ENCODE measurements at regions not wholly inside any gene's neighbourhood (a gene's known extent, or its start where the extent isn't known, plus 50 kb on each side); places are given as distances from the start of the nearest gene placed in this dataset.

- no peak for DNase-seq
These were observed 299.5 kb upstream of the RASGRP1 start for GRCh38 chr15:38864122-38864521.

DNA sequence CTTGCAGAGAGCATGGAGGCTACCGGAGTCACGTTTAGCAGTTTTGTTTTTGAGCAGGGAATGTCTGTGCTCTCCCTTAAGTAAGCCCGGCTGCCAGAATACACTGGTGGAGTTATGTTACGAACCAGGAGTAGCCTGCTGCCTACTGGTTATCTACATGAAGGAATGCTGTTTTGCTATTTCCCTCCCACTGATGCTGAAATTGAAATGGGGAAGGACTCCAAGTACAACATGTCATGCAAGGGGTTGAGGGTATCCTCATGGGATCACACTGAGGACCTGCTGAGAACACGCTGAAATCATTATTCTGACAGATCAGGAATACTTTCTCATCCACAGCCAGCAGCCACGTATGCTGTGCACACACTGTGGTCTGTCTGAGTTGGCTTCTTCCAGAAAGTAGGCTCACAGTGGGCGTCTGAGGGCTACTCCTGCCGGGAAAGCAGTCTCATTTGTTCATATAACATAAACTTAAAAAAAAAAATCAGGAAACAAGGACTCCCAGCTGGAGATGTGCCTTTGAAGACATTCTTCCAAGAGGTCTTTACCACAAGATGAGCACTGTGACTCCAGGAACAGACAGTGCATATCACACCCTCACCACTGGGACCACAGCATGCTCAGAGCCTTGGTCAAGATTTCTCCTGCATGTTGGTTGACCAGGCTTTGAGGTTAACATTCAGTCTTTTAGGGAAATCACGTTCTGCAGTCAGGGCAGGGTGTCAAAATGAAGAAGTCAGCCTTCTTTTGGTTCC is 300.4 kb upstream of the RASGRP1 start:
- DNase-seq: no peak

DNA sequence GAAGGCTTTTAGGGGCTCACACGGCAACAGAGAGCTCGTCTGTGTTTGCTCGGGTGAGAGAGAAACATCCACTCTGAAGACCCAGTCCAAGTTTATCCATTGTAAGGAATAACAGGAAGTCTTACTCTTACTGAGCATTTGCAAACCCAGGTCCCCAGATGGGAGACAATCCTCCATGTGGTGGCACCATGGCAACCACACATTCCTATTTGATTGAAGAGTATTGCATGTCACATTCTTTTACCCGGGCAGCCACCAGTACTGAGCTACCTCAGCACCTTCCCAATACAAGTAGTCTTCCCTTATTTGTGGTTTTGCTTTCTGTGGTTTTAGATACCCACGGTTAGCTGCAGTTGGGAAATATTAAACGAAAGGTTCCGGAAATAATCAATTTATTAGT is 302.9 kb upstream of the RASGRP1 start:
- DNase-seq: no peak

- no peak for DNase-seq
These were observed 303.9 kb upstream of the RASGRP1 start for GRCh38 chr15:38868326-38869114.

- no peak for DNase-seq
These were observed 307.0 kb upstream of the RASGRP1 start for GRCh38 chr15:38871638-38872037.

DNA sequence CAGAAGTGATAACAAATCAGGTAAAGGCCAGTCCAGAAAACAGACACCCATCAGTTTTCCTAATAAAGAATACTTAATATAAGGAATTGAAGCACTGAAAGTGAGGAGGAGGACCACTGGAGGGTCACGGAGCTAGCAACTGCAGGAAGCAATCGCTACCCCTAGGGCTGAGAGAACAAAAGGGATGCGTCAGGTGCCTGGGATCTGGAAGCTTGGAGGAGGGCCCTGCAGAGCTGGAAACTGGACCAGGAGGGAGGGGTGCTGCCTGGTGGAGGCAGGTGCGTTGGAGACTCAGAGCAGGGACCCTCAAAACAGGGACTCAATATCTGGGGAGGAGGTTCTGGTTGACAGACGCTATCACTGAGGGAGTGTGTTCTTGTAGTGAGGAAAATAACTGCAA is 308.1 kb upstream of the RASGRP1 start:
- no peak for DNase-seq

DNA sequence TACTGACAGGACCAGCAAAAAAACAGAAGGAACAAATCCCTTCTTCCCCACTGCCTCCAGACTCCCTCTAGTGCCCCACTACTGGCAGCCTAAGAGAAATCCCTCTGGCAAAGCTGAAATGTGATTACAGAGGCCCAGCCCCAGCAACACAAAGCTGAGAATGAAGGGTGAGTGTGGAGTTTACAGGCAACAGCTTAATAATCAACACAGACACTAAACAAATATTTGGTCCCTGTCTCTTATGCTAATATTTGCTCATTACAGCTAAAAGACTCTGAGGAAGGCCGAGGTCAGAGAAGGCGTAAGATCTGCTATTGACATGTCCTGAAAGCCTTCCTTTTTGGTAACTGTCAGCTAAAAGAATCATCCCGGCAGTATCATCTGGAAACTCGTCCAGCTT is 308.5 kb upstream of the RASGRP1 start:
- no peak for DNase-seq

GRCh38 chr15:38874464-38874863 is 309.9 kb upstream of the RASGRP1 start:
- DNase-seq: no peak

GRCh38 chr15:38876211-38876610 is 311.6 kb upstream of the RASGRP1 start:
- peak; percentile 69 for DNase-seq

DNA sequence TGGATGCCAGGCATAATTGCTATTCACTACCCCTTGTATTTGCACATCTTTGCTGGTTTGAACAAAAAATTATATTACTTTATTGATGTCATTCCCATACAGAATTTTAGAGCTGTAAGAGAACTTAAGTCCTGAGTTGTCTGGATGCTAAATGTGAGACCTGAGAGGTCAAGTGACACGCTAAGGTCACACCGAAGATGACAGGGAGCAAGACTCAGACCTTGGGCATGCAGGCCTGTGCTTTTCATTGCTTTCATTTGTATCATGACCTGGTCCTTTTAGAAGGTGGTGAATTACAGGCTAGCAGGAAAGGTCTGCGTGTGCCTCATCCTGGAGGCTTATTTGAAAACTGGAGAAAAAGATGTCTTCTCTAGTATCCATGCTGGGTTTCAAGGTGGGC is 312.0 kb upstream of the RASGRP1 start:
- DNase-seq: no peak

DNA sequence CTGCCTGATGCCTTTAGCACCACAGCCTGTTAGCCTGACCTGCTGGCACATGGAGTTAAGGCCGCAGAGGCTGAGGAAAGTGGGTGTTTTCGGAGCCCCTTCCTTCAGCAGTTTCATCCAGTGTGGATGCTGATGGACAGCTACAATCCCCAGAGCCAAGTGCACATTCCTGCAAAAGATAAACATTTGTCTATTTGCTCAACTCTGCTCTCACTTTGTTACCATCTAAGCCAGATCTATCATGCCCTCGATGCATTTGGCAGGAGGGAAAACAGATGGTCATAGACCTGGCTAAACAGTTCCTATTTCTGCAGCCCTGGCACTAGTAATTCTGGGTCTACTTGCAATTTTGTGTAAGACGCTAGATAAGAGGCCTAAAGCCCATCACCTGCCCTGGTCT is 312.9 kb upstream of the RASGRP1 start:
- peak; percentile 57 for DNase-seq

DNA sequence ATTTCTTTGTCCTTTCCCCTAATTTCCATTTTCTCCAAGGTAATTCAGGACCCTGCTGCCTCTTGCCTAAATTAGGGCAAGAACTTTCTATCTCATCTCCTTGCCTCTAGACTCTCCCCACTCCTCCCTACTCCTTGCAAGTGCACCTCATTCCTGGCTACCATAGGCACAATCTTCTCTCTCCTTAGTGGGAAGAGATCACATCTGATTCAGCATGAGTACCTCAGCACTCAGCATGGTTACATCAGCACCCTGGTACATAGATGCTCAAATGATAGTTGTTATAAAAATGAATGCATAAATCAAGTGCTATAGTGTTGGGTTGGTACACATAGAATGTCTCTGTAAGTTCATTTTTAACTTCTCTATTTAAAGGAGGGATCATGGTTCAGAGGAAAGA is 313.4 kb upstream of the RASGRP1 start:
- no peak for DNase-seq

DNA sequence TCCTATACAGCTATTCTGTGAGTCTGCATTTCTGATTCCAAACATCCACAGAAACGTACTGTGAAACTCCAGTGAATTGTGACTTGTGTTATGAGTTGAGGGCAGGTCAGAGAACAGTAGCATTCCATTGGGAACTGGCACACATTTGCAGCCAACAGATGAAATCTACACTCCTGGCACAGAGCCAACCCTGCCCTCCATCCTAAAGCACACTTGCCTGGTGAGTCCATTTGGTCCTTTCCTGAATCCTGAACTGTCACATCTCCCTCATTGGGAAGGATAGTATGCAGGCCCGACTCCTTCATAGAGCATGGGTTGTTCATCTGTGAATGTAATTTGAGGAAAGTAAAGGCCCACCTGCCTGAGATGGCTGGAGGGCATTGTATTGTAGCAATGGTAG is 314.3 kb upstream of the RASGRP1 start:
- DNase-seq: peak; percentile 74

- peak; percentile 17 for DNase-seq
These were observed 315.4 kb upstream of the RASGRP1 start for GRCh38 chr15:38879909-38880471.

DNA sequence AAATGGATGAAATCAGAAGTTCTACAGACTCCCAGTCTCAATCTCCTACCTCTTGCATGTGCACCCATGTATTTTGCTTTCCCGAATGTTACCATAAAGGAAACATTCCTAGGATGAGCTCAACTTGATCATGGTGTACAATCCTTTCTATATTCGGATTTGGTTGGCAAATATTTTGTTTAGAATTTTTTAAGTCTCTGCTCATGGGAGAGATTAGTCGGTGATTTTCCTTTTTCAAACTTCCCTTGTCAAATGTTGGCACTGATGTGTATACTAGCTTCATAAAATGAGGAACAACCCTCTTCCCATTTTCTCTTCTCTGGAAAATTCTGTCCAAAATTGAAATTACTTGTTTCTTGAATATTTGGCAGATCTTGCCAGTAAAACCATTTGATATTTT is 317.6 kb upstream of the RASGRP1 start:
- DNase-seq: no peak

DNA sequence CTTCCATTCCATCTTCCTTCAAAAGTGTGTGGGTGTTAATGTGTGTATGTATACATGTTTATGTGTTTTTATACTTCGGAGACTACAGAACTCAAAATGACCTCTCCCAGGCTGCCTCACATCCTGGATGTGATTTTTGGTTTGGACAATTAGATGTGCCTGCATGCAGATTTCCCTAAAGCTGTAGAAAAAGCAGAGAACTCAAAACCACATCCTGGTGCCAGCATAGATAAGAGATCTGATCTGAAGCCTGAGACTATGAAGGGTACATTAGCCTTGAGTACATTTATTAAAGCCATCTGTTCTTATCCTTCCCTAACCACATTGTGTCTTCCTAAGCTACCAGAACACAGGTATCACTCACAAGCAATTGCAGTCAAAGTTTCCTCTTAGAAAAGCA is 319.4 kb upstream of the RASGRP1 start:
- DNase-seq: peak; percentile 92

GRCh38 chr15:38885001-38885400 is 320.4 kb upstream of the RASGRP1 start:
- DNase-seq: no peak

- DNase-seq: peak; percentile 28
These were observed 320.9 kb upstream of the RASGRP1 start for GRCh38 chr15:38885471-38885952.

GRCh38 chr15:38886315-38887163 is 321.9 kb upstream of the RASGRP1 start:
- no peak for DNase-seq

GRCh38 chr15:38888701-38889221 is 324.1 kb upstream of the RASGRP1 start:
- no peak for DNase-seq

DNA sequence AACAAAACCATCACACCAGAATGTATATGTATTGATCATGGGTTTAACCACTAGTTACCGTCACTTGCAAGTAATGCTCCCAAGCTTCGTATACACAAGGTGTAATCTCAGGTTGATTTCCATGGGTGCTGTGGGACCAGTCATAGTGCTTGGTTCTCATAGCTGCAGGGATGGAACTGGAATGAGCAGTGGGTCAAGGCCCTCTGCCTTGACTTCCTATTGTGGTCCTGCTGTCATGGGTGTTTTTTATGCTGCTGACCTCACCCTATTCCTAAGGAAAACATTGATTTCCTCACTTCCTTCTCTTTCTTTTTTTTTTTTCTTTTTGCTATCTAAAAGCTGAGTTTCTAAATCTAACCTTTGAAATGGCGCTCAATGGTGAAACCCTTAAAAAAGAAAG is 325.6 kb upstream of the RASGRP1 start:
- no peak for DNase-seq

GRCh38 chr15:38893925-38894242 is 329.3 kb upstream of the RASGRP1 start:
- DNase-seq: no peak

Measured in NCI-H2171 treated with DMSO at 0.1 percent for 48 hours (cell line).